ENCODE measurements at regions not wholly inside any gene's neighbourhood (a gene's known extent, or its start where the extent isn't known, plus 50 kb on each side); places are given as distances from the start of the nearest gene placed in this dataset.
A peak's percentile ranks its signal among the peaks of the same experiment; 100 is the strongest.
"Not testable (repeated sequence)": the region's sequence is repeated elsewhere in the genome, so short reads cannot be mapped to it uniquely, and the experiment has no call there.

- H3K4me1 ChIP-seq, result peaks cover 13% of the 10 kb centered on the region
- H3K36me3 ChIP-seq (replicated peaks), result no peaks in the 10 kb centered on the region
- H3K4me3 ChIP-seq, result no peak overlapping the region
- H3K27me3 ChIP-seq (ENCODE audit: low read depth), result no peaks in the 10 kb centered on the region
- DNase-seq (ENCODE audit: low spot score in 2 of 2), result no peak
- no peaks in the 10 kb centered on the region for H3K9me3 ChIP-seq
- in situ Hi-C loops (cut with MboI; ENCODE audit: low sequenced_read_pairs), result no loop called here
Measured at GRCh38 chr5:116771466-116772151, 197.0 kb upstream of the SEMA6A start.

- in situ Hi-C loops (cut with MboI; ENCODE audit: low sequenced_read_pairs); H3K9me3 ChIP-seq; DNase-seq (ENCODE audit: low spot score in 2 of 2); H3K36me3 ChIP-seq (replicated peaks); H3K4me3 ChIP-seq; H3K27me3 ChIP-seq (ENCODE audit: low read depth): not testable (repeated sequence)
- H3K4me1 ChIP-seq, result peaks cover 11% of the 10 kb centered on the region
Measured at GRCh38 chr5:116769953-116770352, 195.3 kb upstream of the SEMA6A start.

DNA sequence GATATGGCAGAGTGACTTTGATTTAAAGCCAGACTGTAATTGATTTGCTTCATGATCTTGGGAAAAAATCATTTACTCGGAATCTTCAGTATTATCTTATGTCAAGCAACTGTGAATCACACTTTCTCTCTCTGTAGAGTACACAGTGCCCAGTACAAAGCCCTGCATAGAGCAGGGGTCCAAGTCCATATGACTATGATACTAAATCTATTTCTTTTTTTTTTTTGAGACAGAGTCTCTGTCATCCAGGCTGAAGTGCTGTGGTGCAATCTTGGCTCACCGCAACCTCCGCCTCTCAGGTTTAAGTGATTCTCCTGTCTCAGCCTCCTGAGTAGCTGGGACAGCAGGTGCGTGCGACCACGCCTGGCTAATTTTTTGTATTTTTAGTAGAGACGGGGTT, 194.8 kb upstream of the SEMA6A start:
- DNase-seq (ENCODE audit: low spot score in 2 of 2), result no peak

DNA sequence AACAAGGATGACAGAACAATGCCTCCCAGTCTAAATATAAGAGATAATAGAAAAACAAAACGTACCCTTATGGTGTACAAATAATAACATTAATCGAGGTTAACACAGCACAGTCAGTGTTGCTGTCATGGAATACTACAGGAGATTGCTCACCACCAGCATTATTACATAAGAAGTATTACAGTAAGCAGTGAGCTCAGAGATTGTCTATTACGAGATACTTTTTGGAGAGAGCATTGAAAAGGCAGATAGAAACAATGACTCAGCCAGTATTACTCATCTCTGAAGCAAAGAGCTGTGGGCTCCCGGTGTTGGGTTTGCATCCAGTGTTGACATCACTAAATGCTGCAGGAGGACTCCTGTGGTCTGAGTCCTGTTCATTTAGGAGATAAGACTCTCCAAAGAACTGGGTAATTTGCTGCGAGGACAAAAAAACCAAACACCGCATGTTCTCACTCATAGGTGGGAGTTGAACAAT, 191.9 kb upstream of the SEMA6A start:
- Histone ChIP-seq H3K9me3 (no peaks in the 10 kb centered on the region), H3K4me3 (no peak overlapping the region), H3K27me3 (ENCODE audit: low read depth) (no peaks in the 10 kb centered on the region), H3K4me1 (no peaks in the 10 kb centered on the region), H3K36me3 (replicated peaks) (no peaks in the 10 kb centered on the region)
- in situ Hi-C loops (cut with MboI; ENCODE audit: low sequenced_read_pairs), result no loop called here
- DNase-seq (ENCODE audit: low spot score in 2 of 2), result no peak

More for the DNA sequence above, 194.8 kb upstream of the SEMA6A start:
- H3K36me3 ChIP-seq (replicated peaks), result no peaks in the 10 kb centered on the region
- peaks cover 11% of the 10 kb centered on the region for H3K4me1 ChIP-seq
- H3K27me3 ChIP-seq (ENCODE audit: low read depth), result no peaks in the 10 kb centered on the region
- no peaks in the 10 kb centered on the region for H3K9me3 ChIP-seq
- H3K4me3 ChIP-seq, result no peak overlapping the region
- in situ Hi-C loops (cut with MboI; ENCODE audit: low sequenced_read_pairs), result no loop called here

- no peak for DNase-seq (ENCODE audit: low spot score in 2 of 2)
- Histone ChIP-seq H3K36me3 (replicated peaks) (no peaks in the 10 kb centered on the region), H3K4me1 (no peaks in the 10 kb centered on the region), H3K27me3 (ENCODE audit: low read depth) (no peaks in the 10 kb centered on the region), H3K9me3 (no peaks in the 10 kb centered on the region), H3K4me3 (no peak overlapping the region)
- in situ Hi-C loops (cut with MboI; ENCODE audit: low sequenced_read_pairs), result no loop called here
Measured at GRCh38 chr5:116765441-116765840, 190.8 kb upstream of the SEMA6A start.

DNA sequence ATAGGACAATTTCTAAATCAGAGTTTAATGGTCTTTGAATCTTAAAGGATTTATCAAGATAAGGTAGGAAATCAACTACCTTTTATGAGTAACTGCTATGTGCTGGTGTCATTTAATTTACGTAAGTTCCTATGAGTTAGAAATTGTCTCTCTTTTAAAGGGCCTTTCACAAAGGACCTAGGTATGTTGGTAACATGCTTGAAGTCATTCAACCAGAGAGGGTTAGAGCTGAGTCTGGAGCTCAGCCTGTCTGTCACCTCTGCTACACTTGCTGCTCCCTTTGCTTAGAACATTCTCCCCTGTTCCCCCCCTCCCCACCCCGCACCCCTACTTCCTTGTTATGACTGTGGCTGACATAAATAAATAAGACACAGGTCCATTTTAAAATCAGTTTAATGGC, 190.3 kb upstream of the SEMA6A start:
- no peak overlapping the region for H3K4me3 ChIP-seq
- no peaks in the 10 kb centered on the region for H3K4me1 ChIP-seq
- H3K27me3 ChIP-seq (ENCODE audit: low read depth), result no peaks in the 10 kb centered on the region
- H3K36me3 ChIP-seq (replicated peaks), result no peaks in the 10 kb centered on the region
- in situ Hi-C loops (cut with MboI; ENCODE audit: low sequenced_read_pairs), result no loop called here
- H3K9me3 ChIP-seq, result no peaks in the 10 kb centered on the region
- no peak for DNase-seq (ENCODE audit: low spot score in 2 of 2)

- in situ Hi-C loops (cut with MboI; ENCODE audit: low sequenced_read_pairs), result no loop called here
- no peak for DNase-seq (ENCODE audit: low spot score in 2 of 2)
Measured at GRCh38 chr5:116763987-116764866, 189.6 kb upstream of the SEMA6A start.

GRCh38 chr5:116759860-116760640, 185.4 kb upstream of the SEMA6A start:
- no peak for DNase-seq (ENCODE audit: low spot score in 2 of 2)
- H3K36me3 ChIP-seq (replicated peaks), result no peaks in the 10 kb centered on the region
- no peaks in the 10 kb centered on the region for H3K4me1 ChIP-seq
- H3K27me3 ChIP-seq (ENCODE audit: low read depth), result no peaks in the 10 kb centered on the region
- peaks cover 7% of the 10 kb centered on the region; the same call in 1 of the 2 replicates for H3K9me3 ChIP-seq
- in situ Hi-C loops (cut with MboI; ENCODE audit: low sequenced_read_pairs), result no loop called here
- H3K4me3 ChIP-seq, result no peak overlapping the region

More at GRCh38 chr5:116763987-116764866, 189.6 kb upstream of the SEMA6A start:
- H3K9me3 ChIP-seq, result no peaks in the 10 kb centered on the region
- H3K4me1 ChIP-seq, result no peaks in the 10 kb centered on the region
- no peaks in the 10 kb centered on the region for H3K36me3 ChIP-seq (replicated peaks)
- H3K4me3 ChIP-seq, result no peak overlapping the region
- H3K27me3 ChIP-seq (ENCODE audit: low read depth), result no peaks in the 10 kb centered on the region

- in situ Hi-C loops (cut with MboI; ENCODE audit: low sequenced_read_pairs), result no loop called here
- Histone ChIP-seq H3K27me3 (ENCODE audit: low read depth) (no peaks in the 10 kb centered on the region), H3K4me1 (no peaks in the 10 kb centered on the region; the same call in 1 of the 2 replicates)
Measured at GRCh38 chr5:116757326-116757725, 182.7 kb upstream of the SEMA6A start.

GRCh38 chr5:116756531-116756930, 181.9 kb upstream of the SEMA6A start:
- H3K36me3 ChIP-seq (replicated peaks), result no peaks in the 10 kb centered on the region
- in situ Hi-C loops (cut with MboI; ENCODE audit: low sequenced_read_pairs), result no loop called here
- H3K4me3 ChIP-seq, result no peak overlapping the region
- peaks cover 5% of the 10 kb centered on the region for H3K4me1 ChIP-seq
- H3K9me3 ChIP-seq, result peaks cover 8% of the 10 kb centered on the region; the same call in 1 of the 2 replicates
- DNase-seq (ENCODE audit: low spot score in 2 of 2), result no peak
- H3K27me3 ChIP-seq (ENCODE audit: low read depth), result no peaks in the 10 kb centered on the region

More at GRCh38 chr5:116757326-116757725, 182.7 kb upstream of the SEMA6A start:
- DNase-seq (ENCODE audit: low spot score in 2 of 2), result no peak
- no peak overlapping the region for H3K4me3 ChIP-seq
- H3K36me3 ChIP-seq (replicated peaks), result no peaks in the 10 kb centered on the region
- peaks cover 8% of the 10 kb centered on the region; the same call in 1 of the 2 replicates for H3K9me3 ChIP-seq

GRCh38 chr5:116754556-116754955, 179.9 kb upstream of the SEMA6A start:
- in situ Hi-C loops (cut with MboI; ENCODE audit: low sequenced_read_pairs), result no loop called here

GRCh38 chr5:116751684-116752083, 177.1 kb upstream of the SEMA6A start:
- no peaks in the 10 kb centered on the region for H3K36me3 ChIP-seq (replicated peaks)
- peaks cover 11% of the 10 kb centered on the region for H3K4me1 ChIP-seq
- H3K27me3 ChIP-seq (ENCODE audit: low read depth), result no peaks in the 10 kb centered on the region
- in situ Hi-C loops (cut with MboI; ENCODE audit: low sequenced_read_pairs), result no loop called here
- H3K9me3 ChIP-seq, result peaks cover 8% of the 10 kb centered on the region; the same call in 1 of the 2 replicates
- DNase-seq (ENCODE audit: low spot score in 2 of 2), result peak; percentile 16 to 68
- H3K4me3 ChIP-seq, result no peak overlapping the region

More at GRCh38 chr5:116754556-116754955, 179.9 kb upstream of the SEMA6A start:
- peaks cover 11% of the 10 kb centered on the region for H3K4me1 ChIP-seq
- H3K9me3 ChIP-seq, result peaks cover 8% of the 10 kb centered on the region; the same call in 1 of the 2 replicates
- no peaks in the 10 kb centered on the region for H3K27me3 ChIP-seq (ENCODE audit: low read depth)
- H3K4me3 ChIP-seq, result no peak overlapping the region
- no peaks in the 10 kb centered on the region for H3K36me3 ChIP-seq (replicated peaks)
- DNase-seq (ENCODE audit: low spot score in 2 of 2), result no peak
